Vagina (tissue), 2 donors: ENCODE measurements at regions not wholly inside any gene's neighbourhood (a gene's known extent, or its start where the extent isn't known, plus 50 kb on each side); places are given as distances from the start of the nearest gene placed in this dataset.

ENCODE experiments used
- DNase-seq, 2 donors: peaks; one replicate each; pipeline ENCODE4 v3.0.0-alpha.2; 2017; ENCODE audit errors: extremely low spot score in 2 of 2
- H3K27ac ChIP-seq: fragments of 200-600 bp; sonication (generic); one replicate; pipeline ENCODE4 v1.5.1; 2019
- H3K27me3 ChIP-seq: fragments of 200-600 bp; sonication (generic); one replicate; pipeline ENCODE4 v1.5.1; 2019
- H3K36me3 ChIP-seq, 2 donors: fragments of 200-600 bp; sonication (generic); one replicate each; pipeline ENCODE4 v1.5.1; 2017 to 2019
- H3K4me1 ChIP-seq: fragments of 200-600 bp; sonication (generic); one replicate; pipeline ENCODE4 v1.5.1; 2019
- H3K4me3 ChIP-seq, 2 donors: fragments of 200-600 bp; sonication (generic); 1 replicate in 1 of 2; 2 replicates in 1 of 2; pipeline ENCODE4 v1.5.1; 2016 to 2019
- H3K9me3 ChIP-seq: fragments of 200-600 bp; sonication (generic); one replicate; pipeline ENCODE4 v1.5.1; 2019
- POLR2A ChIP-seq, 2 donors: fragments of 450-650 bp; IDR thresholded peaks; one replicate each; pipeline ENCODE4 v1.6.1; 2017; ENCODE audit warnings: antibody characterized with exemption in 2 of 2, mild to moderate bottlenecking in 2 of 2, moderate library complexity in 2 of 2
- POLR2AphosphoS5 ChIP-seq, 2 donors: sonication (generic); formaldehyde crosslinking; IDR thresholded peaks; one replicate each; pipeline ENCODE4 v1.9.0; 2017; ENCODE audit warnings: antibody characterized with exemption in 2 of 2, mild to moderate bottlenecking in 2 of 2, low read depth in 1 of 2; ENCODE audit not compliant: insufficient read depth in 1 of 2
- intact Hi-C: fragments of 100-400 bp; cut with DNase I; formaldehyde crosslinking; loops from one replicate; pipeline ENCODE4 v1.15.1; 2023
- TF ChIP-seq, protein P1 (sequence below), 3 experiments: fragments of 450-650 bp in 2 of 3; fragments of 200-600 bp in 1 of 3; sonication (generic) in 1 of 3; IDR thresholded peaks; one replicate each; pipeline ENCODE4 v1.5.1; 2017 to 2019; ENCODE audit warnings: antibody characterized with exemption in 3 of 3, mild to moderate bottlenecking in 2 of 3, moderate library complexity in 2 of 3

DNA sequence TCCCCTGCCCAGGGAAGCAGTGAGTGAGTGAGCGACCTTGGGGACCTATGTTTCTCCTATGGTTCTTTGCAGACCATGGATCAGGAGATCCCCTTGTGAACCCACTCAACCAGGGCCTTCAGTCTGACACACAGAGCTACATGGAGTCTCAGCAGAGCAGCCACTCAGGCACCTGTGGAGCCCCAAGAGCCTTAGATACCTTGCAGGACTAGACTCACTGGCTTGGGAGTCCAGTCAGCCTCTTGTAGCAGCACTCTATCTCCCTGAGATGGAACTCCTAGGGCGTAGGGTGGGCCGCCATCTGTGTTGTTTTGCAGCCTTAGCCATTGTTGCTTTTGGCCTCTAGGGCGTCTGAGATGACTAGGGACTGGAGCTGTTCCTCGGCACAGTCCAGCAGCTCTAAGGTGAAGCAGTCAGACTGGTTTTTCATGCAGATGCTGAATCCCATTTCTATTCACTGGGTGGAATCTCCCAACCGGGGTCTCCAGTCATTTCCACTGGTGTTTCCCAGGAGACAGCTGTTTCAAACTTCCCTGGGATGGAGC, 284.6 kb upstream of the RPS23 start:
- H3K4me3 ChIP-seq = no peak overlapping the region
- H3K9me3 ChIP-seq = no peaks in the 10 kb centered on the region
- TF ChIP-seq, protein P1, sequence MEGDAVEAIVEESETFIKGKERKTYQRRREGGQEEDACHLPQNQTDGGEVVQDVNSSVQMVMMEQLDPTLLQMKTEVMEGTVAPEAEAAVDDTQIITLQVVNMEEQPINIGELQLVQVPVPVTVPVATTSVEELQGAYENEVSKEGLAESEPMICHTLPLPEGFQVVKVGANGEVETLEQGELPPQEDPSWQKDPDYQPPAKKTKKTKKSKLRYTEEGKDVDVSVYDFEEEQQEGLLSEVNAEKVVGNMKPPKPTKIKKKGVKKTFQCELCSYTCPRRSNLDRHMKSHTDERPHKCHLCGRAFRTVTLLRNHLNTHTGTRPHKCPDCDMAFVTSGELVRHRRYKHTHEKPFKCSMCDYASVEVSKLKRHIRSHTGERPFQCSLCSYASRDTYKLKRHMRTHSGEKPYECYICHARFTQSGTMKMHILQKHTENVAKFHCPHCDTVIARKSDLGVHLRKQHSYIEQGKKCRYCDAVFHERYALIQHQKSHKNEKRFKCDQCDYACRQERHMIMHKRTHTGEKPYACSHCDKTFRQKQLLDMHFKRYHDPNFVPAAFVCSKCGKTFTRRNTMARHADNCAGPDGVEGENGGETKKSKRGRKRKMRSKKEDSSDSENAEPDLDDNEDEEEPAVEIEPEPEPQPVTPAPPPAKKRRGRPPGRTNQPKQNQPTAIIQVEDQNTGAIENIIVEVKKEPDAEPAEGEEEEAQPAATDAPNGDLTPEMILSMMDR (IDR thresholded peaks at IDR 0.05) = no peak
- TF ChIP-seq POLR2AphosphoS5 (IDR thresholded peaks at IDR 0.05; ENCODE audit: insufficient read depth in 1 of 2, low read depth in 1 of 2) = no peak
- TF ChIP-seq POLR2A (IDR thresholded peaks at IDR 0.05) = no peak
- H3K27ac ChIP-seq = no peak overlapping the region
- no peaks in the 10 kb centered on the region for H3K4me1 ChIP-seq
- H3K36me3 ChIP-seq = no peaks in the 10 kb centered on the region
- DNase-seq = no peak
- no peaks in the 10 kb centered on the region for H3K27me3 ChIP-seq
- intact Hi-C loops = no loop called here

DNA sequence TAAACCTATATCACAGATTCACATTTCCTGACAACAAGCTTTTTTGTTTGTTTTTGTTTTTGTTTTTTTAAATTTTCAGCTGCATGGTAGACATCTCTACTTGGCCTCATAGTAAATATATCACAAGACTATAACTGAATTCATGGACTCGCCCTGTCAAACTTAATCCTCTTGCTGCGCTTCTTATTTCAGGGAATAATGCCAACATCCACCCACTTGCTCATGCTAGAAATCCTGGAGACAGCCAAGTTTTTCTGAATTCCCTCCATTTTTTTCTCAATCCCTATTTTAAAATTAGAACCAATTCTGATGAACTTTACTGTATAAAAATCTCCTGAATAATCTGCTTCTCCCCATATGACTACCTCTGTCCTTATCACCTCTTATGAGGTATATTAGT, 283.6 kb upstream of the RPS23 start:
- intact Hi-C loops = no loop called here
- Histone ChIP-seq H3K4me1 (no peaks in the 10 kb centered on the region), H3K27ac (no peak overlapping the region), H3K36me3 (no peaks in the 10 kb centered on the region), H3K4me3 (no peak overlapping the region), H3K27me3 (no peaks in the 10 kb centered on the region), H3K9me3 (no peaks in the 10 kb centered on the region)
- DNase-seq = no peak
- TF ChIP-seq POLR2AphosphoS5 (IDR thresholded peaks at IDR 0.05; ENCODE audit: insufficient read depth in 1 of 2, low read depth in 1 of 2) (no peak), POLR2A (IDR thresholded peaks at IDR 0.05) (no peak)
- TF ChIP-seq, protein P1 (IDR thresholded peaks at IDR 0.05) = no peak

- H3K27ac ChIP-seq = no peak overlapping the region
- no peak overlapping the region for H3K4me3 ChIP-seq
- no peaks in the 10 kb centered on the region for H3K27me3 ChIP-seq
- no peaks in the 10 kb centered on the region for H3K9me3 ChIP-seq
- no peak for TF ChIP-seq POLR2A (IDR thresholded peaks at IDR 0.05)
- TF ChIP-seq, protein P1 (IDR thresholded peaks at IDR 0.05) = no peak
- H3K4me1 ChIP-seq = no peaks in the 10 kb centered on the region
- no peak for DNase-seq
- intact Hi-C loops = no loop called here
- H3K36me3 ChIP-seq = no peaks in the 10 kb centered on the region
Measured at GRCh38 chr5:82560969-82561368, 282.8 kb upstream of the RPS23 start.

DNA sequence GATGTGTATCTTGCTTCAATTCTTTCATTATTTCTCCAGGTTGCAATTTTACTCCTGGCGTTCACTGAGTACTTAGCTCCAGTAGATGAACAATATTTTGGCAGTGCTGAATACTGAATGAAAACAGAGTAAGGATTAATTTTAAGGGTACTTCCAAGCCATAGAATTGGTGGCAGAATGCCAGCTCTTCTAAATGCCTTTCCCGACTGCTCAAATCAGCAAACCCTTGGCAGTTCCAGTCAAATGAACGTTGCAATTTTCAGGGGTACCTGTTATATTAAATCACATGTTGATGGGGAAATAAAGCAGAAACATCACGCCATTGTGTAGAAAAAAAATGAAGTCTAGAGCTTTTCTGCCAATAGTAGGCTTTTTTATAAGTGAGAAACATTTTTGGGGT, 282.4 kb upstream of the RPS23 start:
- Histone ChIP-seq H3K4me1 (no peaks in the 10 kb centered on the region), H3K9me3 (no peaks in the 10 kb centered on the region), H3K27ac (no peak overlapping the region), H3K36me3 (no peaks in the 10 kb centered on the region), H3K4me3 (no peak overlapping the region), H3K27me3 (no peaks in the 10 kb centered on the region)
- DNase-seq = no peak
- intact Hi-C loops = no loop called here
- TF ChIP-seq POLR2AphosphoS5 (IDR thresholded peaks at IDR 0.05; ENCODE audit: insufficient read depth in 1 of 2, low read depth in 1 of 2) = no peak
- TF ChIP-seq, protein P1 (IDR thresholded peaks at IDR 0.05) = no peak
- no peak for TF ChIP-seq POLR2A (IDR thresholded peaks at IDR 0.05)

GRCh38 chr5:82551840-82552385, 273.8 kb upstream of the RPS23 start:
- intact Hi-C loops = no loop called here
- no peaks in the 10 kb centered on the region for H3K4me1 ChIP-seq

More at GRCh38 chr5:82551840-82552385, 273.8 kb upstream of the RPS23 start:
- DNase-seq = no peak
- Histone ChIP-seq H3K36me3 (no peaks in the 10 kb centered on the region), H3K27ac (no peak overlapping the region), H3K9me3 (no peaks in the 10 kb centered on the region), H3K27me3 (no peaks in the 10 kb centered on the region), H3K4me3 (no peak overlapping the region)
- TF ChIP-seq, protein P1 (IDR thresholded peaks at IDR 0.05) = no peak
- no peak for TF ChIP-seq POLR2AphosphoS5 (IDR thresholded peaks at IDR 0.05; ENCODE audit: insufficient read depth in 1 of 2, low read depth in 1 of 2)
- no peak for TF ChIP-seq POLR2A (IDR thresholded peaks at IDR 0.05)
